ENCODE measurements at regions not wholly inside any gene's neighbourhood (a gene's known extent, or its start where the extent isn't known, plus 50 kb on each side); places are given as distances from the start of the nearest gene placed in this dataset.

DNA sequence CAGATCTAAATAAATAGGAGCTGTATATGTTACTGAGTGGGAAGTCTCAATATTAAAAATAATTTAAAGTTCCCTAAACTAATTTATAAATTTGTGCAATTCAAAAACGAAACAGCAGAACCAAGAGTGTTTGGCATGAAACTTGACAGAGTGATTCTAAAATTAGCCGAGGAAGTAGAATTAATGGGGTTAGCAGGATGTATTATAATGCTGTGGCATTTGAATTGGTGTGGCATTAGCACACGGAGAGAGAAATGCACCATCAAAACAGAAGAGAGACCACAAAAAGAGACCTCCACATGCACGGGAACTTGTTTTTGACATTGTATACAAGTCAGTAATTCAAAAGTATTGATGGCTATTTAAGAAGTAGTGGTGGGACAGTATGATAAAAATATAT is 366.0 kb upstream of the RGS6 start:
- TF ChIP-seq CTCF (IDR thresholded peaks at IDR 0.05) (no peak), POLR2A (IDR thresholded peaks at IDR 0.05) (no peak), EP300 (IDR thresholded peaks at IDR 0.05) (no peak)
